Mucosa of gallbladder (tissue), 1 donor: ENCODE measurements at regions not wholly inside any gene's neighbourhood (a gene's known extent, or its start where the extent isn't known, plus 50 kb on each side); places are given as distances from the start of the nearest gene placed in this dataset.
"Not testable (repeated sequence)": the region's sequence is repeated elsewhere in the genome, so short reads cannot be mapped to it uniquely, and the experiment has no call there.

ENCODE experiments used
- DNase-seq: peaks from one replicate; pipeline ENCODE4 v3.0.0-alpha.2; 2020; ENCODE audit warnings: low spot score
- donor health status: DM: no; HTN: no; CAD: no.

- DNase-seq = no peak
These were observed 55.2 kb upstream of the MDM1 start for GRCh38 chr12:68387338-68387737.

- DNase-seq = no peak
These were observed 57.1 kb upstream of the MDM1 start for GRCh38 chr12:68389305-68389704.

- no peak for DNase-seq
These were observed 59.8 kb upstream of the MDM1 start for GRCh38 chr12:68391937-68392336.

GRCh38 chr12:68392376-68392775, 60.2 kb upstream of the MDM1 start:
- no peak for DNase-seq

GRCh38 chr12:68393417-68393816, 61.3 kb upstream of the MDM1 start:
- DNase-seq = no peak

GRCh38 chr12:68397566-68398158, 65.5 kb upstream of the MDM1 start:
- DNase-seq = no peak

- DNase-seq = not testable (repeated sequence)
These were observed 66.5 kb upstream of the MDM1 start for GRCh38 chr12:68398689-68399088.

- no peak for DNase-seq
These were observed 68.2 kb upstream of the MDM1 start for GRCh38 chr12:68400226-68400829.

- DNase-seq = no peak
These were observed 70.3 kb upstream of the MDM1 start for GRCh38 chr12:68402422-68402821.

GRCh38 chr12:68403296-68403695, 71.1 kb upstream of the MDM1 start:
- DNase-seq = no peak

- DNase-seq = no peak
These were observed 71.5 kb upstream of the MDM1 start for GRCh38 chr12:68403711-68404110.

- no peak for DNase-seq
These were observed 73.2 kb upstream of the MDM1 start for GRCh38 chr12:68405343-68405781.

- peak; percentile 91 for DNase-seq
These were observed 74.0 kb upstream of the MDM1 start for GRCh38 chr12:68406134-68406576.

GRCh38 chr12:68406911-68407310, 74.7 kb upstream of the MDM1 start:
- DNase-seq = no peak

- DNase-seq = no peak
These were observed 78.0 kb upstream of the MDM1 start for GRCh38 chr12:68410018-68410660.

- DNase-seq = no peak
These were observed 79.2 kb upstream of the MDM1 start for GRCh38 chr12:68411371-68411770.

- no peak for DNase-seq
These were observed 82.8 kb upstream of the MDM1 start for GRCh38 chr12:68414988-68415387.

GRCh38 chr12:68416350-68416749, 84.2 kb upstream of the MDM1 start:
- DNase-seq = no peak

GRCh38 chr12:68416826-68417225, 84.7 kb upstream of the MDM1 start:
- no peak for DNase-seq

- no peak for DNase-seq
These were observed 85.9 kb upstream of the MDM1 start for GRCh38 chr12:68418137-68418460.

GRCh38 chr12:68420225-68421010, 88.3 kb upstream of the MDM1 start:
- DNase-seq = peak; percentile 11

- DNase-seq = no peak
These were observed 90.0 kb upstream of the MDM1 start for GRCh38 chr12:68422159-68422558.
